ENCODE measurements at regions not wholly inside any gene's neighbourhood (a gene's known extent, or its start where the extent isn't known, plus 50 kb on each side); places are given as distances from the start of the nearest gene placed in this dataset.
"Not testable (repeated sequence)": the region's sequence is repeated elsewhere in the genome, so short reads cannot be mapped to it uniquely, and the experiment has no call there.

DNA sequence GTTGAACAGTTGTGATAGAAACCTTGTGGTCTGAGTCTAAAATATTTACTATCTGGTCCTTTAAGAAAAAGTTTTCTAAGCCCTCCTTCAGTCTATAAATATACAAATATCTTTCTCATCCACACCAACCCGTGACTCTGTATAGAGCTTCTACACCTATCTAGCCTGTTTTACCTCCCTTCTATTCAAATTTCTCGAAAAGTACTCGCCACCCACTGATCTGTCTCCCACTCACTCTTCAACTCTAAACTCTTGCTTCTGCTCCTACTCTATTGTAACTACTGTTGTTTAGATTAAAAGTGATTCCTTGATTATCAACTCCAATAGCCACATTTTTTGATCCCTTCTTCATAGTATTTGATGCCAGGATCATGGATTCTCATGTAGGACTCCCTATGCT lies 329.4 kb upstream of the MAN1A1 start:
- DNase-seq = no peak

DNA sequence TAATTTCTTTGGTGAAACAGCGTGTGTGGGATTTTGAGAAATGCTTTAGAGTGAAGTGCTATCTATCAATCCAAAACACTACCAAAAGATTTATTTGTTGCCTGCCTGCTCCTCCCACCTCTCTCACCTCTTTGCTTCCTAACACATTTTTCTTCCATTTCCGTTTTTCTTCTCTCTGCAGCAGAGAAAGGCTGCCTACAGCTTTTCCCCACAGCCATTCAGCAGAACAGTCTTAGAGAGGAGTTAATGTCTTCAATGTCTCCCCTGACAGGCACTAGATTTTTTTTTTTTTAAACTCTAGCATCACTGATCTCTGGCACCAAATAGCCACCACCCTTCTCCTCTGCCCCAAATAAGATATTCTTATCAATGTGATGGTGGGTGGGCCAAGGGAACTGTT lies 327.8 kb upstream of the MAN1A1 start:
- no peak for DNase-seq

DNA sequence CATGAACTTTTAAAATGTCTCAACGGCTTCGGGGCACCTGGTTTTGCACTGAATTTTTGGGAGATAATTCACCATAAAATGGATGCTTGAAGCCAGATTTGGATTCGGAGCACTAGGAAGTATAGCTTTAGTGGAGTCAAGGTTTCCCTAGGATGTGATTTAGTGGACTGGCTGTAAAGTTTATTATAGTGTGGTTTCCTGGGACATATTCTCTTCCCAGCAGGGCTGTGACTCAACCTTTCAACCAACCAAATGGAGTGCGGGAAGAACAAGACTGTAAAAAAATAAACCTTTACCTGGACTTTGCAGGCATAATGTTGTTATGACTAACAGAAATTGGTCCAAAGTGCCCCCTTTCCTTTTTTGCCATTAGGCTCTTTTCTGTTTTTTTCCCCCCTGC lies 327.4 kb upstream of the MAN1A1 start:
- DNase-seq = no peak

DNA sequence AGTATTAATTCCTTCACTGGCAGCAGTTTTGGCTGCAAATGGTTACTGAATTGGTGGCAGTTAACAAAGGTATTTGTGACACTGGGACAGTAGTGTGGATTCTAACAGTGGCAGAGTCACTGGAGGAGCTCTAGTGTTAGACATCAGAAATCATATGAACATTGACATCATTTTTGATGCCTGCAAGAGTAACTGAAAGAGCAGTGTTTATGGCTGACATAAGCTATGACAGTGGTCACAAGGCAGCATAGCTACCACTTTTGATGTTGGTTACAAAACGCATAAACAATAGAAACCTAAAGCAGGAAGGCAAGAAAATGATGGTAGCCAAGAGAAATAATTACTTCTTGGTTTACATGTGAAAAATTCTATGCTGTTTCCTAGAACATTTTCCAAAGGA lies 326.7 kb upstream of the MAN1A1 start:
- no peak for DNase-seq

DNA sequence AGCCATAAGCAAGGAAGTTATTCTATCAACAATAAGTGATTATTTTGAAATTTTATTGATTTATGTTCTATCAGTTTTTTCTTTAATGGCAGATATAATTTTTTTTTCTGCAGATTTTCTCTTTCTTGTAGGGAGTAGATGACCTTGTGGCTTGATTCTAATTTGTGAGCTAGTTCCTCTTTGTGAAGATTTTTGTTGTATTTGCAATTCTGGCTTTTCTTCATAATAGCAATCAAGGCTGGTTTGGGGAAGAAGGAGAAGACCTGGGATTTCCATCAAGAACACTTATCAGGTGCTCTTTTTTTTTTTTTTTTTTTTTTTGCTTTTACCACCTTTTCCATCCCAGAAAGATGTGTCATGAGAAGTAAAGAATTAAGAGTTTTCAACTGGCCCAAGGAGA lies 324.2 kb upstream of the MAN1A1 start:
- DNase-seq = no peak

DNA sequence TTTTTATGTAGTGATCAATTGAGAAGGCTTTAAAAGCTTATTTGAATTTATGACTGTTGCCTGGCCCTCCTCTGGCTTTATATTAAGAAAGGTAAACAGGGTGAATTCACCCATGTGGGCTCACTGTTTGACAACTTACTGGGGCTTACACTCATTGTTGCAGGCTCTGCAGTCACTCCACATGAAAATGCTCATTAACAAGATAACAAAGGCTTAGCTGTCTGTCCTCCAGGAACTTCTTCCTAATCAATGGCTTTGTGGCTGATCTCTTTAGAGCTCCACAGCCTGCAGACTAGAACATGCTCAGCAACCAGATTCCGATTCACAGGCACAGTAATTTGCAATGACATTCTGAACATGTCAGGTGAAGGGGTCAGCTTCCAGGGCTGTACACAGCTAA lies 323.2 kb upstream of the MAN1A1 start:
- DNase-seq = no peak

DNA sequence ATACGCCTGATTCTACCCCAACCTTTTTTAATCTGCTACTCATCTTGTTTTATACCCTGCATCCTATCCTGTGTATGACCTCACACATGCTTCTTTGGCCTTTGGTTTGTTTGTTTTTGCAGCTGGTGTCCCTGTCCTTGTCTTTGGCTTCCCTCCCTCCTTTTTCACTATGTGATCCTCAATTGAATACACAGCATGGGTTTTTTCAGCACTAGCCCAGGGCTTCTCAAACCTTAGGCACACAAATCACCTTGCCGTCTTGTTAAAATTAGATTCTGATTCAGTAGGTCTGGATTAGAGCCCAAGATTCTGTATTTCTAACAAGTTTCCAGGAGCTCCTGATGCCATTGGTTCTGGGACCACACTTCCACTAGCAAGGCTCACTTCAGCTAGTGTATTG lies 321.5 kb upstream of the MAN1A1 start:
- DNase-seq = no peak

DNA sequence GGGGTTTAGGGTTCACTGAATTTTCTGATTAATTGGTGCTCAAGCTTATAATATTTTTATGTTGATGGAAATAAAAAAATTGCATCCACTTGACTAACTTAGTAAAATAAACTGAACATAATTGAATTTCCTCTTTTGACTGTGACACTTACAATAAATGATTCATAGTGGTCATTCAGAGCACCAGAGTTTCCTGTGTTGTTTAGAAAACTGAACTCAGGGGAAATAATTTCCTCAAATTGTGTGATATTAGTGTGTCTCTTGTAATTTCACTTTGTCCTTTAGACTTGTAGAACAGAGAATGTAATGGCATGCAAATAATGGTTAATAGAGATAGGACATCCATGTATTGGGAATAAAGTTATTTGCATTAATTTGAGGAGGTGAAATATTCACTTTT lies 319.7 kb upstream of the MAN1A1 start:
- no peak for DNase-seq

DNA sequence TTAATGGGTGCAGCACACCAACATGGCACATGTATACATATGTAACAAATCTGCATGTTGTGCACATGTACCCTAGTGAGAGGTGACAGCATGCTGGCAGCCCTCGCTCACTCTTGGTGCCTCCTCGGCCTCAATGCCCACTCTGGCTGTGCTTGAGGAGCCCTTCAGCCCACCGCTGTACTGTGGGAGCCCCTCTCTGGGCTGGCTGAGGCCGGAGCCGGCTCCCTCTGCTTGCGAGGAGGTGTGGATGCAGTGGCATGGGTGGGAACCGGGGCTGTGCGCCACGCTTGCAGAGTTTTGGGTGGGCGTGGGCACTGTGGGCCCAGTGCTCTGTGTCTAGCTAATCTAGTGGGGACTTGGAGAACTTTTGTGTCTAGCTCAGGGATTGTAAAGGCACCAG lies 315.9 kb upstream of the MAN1A1 start:
- not testable (repeated sequence) for DNase-seq

DNA sequence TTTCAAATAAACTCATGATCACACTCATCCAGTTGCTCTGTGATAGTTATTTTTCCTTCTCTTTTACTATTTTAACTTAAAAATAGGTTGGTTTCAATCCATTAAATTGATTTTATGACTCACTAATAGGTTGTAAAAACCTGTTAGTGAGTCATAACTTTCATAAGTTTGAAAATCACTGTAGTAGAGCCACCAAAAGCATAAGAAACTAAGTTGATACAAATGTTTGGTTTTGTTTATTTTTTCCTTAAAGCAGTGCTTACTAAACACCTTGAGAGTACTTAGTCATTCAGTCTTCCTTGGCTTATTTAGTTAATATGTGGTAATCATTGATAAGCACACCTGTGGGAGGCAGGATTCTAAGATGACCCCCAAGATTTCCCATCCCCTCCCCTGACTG lies 312.1 kb upstream of the MAN1A1 start:
- no peak for DNase-seq

DNA sequence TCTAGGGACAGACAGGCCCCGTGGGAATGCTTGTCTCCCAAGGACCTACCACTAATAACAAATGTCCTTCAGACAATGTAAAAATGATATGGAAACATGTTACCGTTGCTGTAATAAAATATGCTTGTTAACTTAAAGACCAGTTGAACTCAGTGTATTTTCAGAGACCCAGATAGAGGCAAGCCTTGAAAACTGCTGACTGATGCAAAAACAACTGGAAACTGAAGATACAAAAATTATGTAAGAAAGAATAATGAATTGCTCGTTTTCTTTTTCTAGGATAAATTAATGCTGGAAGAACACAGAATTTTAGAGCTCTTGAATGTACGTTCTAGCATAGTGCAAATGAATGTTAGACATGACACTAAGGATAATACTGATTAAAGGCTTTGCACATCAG lies 311.5 kb upstream of the MAN1A1 start:
- no peak for DNase-seq

DNA sequence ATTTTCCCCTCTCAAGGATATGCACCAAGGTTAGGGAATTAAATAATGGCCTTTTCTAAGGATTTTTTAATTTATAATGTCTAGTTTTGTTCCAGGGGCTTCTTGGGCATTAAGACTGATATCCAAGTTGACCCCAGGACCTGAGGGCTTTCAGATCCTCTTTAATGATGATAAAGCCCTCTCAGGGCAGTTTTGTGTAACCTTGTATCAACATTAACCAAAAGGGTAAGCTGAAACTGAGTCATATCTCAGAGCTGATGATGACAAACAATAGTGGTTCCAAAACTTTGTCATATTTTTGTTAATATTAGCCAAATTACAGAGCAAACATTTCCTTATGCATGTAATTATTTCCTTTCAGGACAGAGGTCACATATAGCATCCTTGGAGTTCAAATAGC lies 309.4 kb upstream of the MAN1A1 start:
- DNase-seq = no peak

DNA sequence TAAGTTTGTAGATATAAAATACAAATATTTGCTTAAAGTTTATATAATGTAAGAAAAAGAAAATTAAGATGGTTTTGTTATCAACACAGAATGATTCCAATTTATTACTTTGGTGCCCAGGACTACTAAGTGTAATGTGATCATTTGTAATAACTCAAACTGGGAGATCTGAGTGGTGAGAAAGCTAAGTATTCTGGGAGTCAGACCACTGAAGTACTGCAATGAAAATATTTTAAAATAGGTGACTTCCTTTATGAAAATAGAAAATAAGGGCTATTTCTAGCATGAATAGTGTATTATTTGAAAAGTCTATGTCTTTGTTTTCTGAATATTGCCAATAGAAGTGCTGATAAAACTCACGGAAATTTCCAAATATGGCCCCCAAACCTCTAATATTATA lies 305.6 kb upstream of the MAN1A1 start:
- DNase-seq = no peak

DNA sequence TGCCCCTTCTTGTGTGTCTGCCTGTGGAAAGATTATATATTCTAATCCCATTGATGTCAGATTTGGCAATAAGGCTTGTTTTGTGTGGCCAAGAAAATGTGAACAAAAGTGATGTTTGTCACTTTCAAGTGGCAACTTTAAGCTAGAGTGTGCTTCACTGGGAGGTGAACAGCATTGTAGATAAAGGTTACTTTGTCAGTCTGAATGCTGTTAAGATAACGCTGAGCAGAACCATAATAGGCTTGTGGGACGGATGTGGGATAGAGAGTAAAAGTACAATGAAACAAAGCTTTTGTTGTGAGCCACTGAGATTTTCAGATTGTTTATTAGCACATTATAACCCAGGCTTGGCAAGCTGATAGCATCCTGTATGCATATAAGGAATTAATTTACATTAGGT lies 303.8 kb upstream of the MAN1A1 start:
- no peak for DNase-seq

DNA sequence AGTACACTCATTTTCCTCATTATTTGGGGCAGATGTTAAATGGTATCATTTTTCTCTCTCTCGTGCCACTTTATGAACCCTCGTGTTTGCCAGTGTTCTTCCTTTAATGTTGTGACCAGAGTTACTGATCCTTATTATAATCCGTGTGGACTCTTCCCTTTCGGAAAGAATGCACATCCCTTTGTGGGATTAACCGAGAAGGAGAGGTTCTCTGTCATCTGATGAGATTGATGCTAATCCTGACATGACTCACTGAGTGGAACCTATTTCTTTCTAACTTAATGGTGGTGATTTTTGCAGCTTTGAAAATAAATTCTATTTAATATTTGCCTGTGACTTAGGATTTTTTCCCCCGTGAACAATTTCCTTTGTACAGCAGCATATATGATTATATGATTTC lies 300.0 kb upstream of the MAN1A1 start:
- DNase-seq = no peak

DNA sequence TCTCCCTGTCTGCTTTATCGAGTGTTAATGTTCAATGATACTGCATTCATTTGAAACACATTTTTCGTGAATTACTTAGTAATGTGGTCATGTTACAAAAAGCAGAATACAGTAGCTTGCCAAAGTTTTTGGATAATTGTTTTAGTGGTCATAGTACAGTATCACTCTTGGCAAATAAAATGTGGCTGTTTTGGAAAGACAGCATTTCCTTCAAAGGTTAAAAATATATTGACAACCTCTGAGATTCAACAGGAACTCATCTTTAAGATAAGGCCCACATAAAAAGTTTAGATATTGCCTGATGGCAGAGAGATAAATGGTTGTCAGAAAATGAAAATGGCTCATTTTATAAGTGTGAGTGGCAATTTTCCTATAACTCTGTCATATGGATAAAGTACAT lies 297.7 kb upstream of the MAN1A1 start:
- DNase-seq = no peak

DNA sequence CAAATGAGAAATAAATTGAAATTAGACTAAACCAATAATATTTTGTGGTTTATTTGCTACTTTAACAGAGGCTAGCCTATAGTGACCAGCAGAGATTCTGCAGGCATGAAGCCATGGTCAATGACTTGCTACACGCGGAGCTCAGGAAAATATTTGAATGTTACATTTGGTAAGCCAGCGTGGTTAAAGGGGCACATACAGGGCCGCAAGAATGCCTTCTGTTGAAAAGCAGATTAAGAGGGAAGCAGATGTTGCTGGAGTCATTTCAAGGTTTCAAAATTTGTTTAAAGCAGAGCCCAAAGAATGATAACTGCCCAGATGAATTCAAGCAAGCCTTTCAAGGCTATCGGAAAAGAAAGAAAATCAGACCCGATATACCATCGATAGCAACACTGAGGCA lies 294.3 kb upstream of the MAN1A1 start:
- no peak for DNase-seq

DNA sequence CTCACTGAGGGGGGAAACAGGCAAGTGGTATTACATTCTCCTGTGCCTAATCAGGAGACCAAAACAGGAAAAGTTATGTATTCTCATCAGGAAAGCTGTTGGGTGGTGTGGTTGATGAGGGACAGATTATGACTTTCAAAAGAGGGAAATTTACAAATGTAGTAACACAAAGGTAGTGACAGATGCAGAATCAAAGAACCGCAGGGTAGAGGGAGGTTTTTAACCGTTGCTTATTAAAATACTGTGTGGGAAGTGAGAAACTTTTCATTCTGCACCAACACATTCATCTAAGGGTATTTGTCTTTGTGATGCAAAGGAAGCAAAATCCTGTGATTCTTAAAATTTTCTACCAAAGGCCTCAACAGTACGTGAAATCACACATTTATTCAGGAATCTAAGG lies 288.2 kb upstream of the MAN1A1 start:
- no peak for DNase-seq

DNA sequence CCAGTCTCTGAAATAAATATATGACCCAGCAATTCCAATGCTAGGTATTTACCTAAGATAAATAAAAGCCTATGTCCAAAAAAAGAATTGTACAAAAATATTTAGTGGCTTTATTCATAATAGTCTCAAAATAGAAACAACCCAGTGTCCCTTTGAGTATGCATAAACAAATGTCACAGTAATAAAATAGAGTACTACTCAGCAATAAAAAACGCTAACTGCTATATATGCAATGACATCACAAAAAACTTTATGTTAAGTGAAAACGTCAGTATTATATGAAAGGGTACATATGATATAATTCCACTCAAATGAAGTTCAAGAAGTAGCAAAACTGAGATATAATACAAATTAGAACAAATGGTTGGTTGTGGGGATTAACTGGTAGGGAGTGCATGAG lies 286.5 kb upstream of the MAN1A1 start:
- DNase-seq = no peak

DNA sequence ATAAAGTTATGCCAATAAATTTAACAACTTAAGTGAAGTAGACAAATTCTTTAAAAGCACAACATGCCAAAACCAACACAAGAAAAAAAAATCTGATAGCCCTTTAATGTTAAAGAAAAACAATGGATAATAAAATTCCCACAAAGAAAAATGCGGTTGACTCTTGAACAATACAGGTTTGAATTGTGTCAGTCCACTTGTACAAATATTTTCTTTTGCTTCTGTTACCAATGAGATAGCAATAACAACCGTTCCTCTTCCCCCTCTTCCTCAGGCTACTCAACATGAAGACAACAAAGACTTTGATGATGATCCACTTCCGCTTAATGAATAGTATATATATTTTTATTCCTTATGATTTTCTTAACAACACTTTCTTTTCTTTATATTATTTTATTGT lies 283.9 kb upstream of the MAN1A1 start:
- DNase-seq = no peak

DNA sequence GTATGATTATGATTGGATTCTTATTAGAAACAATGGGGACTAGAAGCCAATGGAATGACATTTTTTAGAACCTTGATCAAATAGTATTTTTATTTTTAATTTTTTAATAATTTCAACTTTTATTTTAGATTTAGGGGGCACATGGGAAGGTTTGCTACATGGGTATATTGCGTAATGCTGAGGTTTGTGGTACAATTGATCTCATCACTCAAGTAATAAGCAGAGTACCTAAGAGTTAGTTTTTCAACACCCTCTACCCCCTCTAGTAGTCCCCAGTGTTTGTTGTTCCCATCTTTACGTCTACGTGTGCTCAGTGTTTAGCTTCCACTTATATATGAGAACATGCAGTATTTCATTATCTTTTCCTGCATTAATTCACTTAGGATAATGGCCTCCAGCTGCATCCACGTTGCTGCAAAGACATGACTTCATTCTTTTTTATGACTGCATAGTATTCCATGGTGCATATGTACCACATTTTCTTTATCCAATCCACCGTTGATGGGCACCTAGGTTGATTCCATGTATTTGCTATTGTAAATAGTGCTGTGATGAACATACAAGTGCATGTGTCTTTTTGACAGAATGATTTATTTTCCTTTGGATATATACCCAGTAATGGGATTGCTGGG lies 281.1 kb upstream of the MAN1A1 start:
- no peak for DNase-seq

DNA sequence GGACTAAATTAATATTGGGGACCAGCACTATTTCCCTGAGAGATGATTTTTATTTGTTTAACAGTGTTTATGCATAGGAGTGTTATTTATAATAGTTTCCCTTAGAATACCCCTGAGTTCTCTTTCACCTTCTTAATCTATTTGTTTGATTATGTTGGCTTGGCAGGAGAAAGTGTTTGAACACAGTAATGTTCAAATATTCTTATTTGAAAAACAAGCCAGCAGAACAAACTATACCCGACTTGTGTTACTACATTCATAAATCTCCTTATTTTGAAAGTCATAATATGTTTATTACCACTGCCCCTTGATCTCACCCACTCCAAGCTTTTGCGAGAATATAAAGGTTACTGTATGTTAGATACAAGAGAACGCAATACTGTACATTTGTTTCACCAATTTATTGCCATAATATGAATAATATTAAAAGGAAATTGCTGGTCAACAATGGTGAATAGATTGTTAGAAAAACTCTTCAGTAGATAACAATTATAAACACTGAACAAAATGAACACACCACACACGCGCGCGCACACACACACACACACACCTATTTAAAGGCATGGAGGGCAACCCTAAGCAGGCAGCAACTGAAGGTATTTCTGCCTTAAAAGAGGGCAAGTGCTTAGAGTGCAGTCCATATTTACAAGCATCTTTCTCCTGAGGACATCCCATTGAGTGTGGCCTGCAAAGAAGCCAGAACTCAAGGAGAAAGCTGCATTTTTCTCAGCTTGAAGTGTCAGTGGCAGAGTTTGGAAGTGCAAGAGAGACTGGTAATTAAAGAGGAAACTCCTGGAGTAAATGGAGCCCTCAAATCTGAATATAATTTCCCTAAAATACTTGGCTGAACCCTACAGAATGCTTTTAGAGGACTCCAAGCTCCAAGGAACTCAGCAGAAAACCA lies 279.4 kb upstream of the MAN1A1 start:
- DNase-seq = no peak

DNA sequence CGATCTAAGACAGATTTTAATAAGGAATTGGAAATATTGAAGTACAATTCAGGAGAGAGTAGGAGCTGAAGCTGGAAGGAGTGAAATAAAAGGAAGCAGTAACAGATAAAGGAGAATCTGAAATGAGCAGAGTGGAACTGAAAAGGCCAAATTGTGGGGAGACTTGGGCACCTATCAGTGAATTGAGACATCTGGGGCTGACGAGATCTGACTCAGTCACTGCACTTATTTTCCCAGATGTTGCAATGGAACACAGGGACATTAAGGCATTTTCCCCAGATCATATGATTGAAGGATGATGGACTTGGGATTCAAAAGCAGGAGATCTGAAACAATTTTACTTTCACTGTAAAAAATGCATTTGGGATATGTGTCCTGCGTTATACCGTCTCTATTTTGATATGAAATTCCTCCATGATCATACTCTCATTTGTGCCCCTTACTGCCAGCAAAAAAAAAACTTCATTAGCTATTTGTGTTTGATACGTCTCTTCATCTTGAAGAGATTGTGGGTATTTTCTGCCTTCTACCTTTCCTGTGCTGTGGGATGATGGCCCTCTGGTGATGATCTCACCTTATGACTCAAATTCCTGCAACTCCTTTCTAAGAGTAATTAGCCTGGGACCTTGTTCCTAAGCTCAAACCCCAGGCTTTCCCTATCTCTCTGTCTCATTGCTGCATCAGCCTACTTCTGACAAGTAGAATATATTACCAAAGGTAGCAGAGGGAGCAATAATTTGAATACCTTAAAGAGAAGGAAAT lies 278.5 kb upstream of the MAN1A1 start:
- no peak for DNase-seq

Measured in CD4-positive, alpha-beta T cell treated with Interleukin-10 for 1 hour (primary cell).